Ovary (tissue), 7 donors: ENCODE measurements at regions not wholly inside any gene's neighbourhood (a gene's known extent, or its start where the extent isn't known, plus 50 kb on each side); places are given as distances from the start of the nearest gene placed in this dataset.

Source experiments
- DNase-seq, 5 donors: peaks; one replicate each; pipeline ENCODE4 v3.0.0-alpha.2; 2019 to 2020
- H3K27ac ChIP-seq, 2 donors: fragments of 200-600 bp; one replicate each; pipeline versions ENCODE4 v1.5.1 to v1.8.0; 2019 to 2022
- H3K27me3 ChIP-seq: fragments of 200-600 bp; one replicate; pipeline ENCODE4 v1.8.0; 2022
- H3K36me3 ChIP-seq: fragments of 200-600 bp; sonication (generic); one replicate; pipeline ENCODE4 v1.5.1; 2019
- H3K4me1 ChIP-seq: one replicate; pipeline ENCODE4 v1.8.1; 2013; ENCODE audit warnings: mild to moderate bottlenecking, moderate library complexity; ENCODE audit not compliant: insufficient read depth
- H3K4me3 ChIP-seq: fragments of 200-600 bp; sonication (generic); one replicate; pipeline ENCODE4 v1.5.1; 2017
- H3K9me3 ChIP-seq, 2 donors: fragments of 200-600 bp in 1 of 2; sonication (generic) in 1 of 2; one replicate each; pipeline versions ENCODE4 v1.5.1 to v1.8.1; 2013 to 2019; ENCODE audit warnings: mild to moderate bottlenecking in 1 of 2, moderate library complexity in 1 of 2
- CTCF ChIP-seq, 3 donors: fragments of 450-650 bp in 2 of 3; fragments of 200-600 bp in 1 of 3; IDR thresholded peaks; one replicate each; pipeline versions ENCODE4 v1.5.1 to v1.8.0; 2016 to 2022; ENCODE audit warnings: antibody characterized with exemption in 3 of 3, mild to moderate bottlenecking in 1 of 3
- EP300 ChIP-seq: sonication (generic); formaldehyde crosslinking; IDR thresholded peaks from one replicate; pipeline ENCODE4 v1.6.1; 2017; ENCODE audit warnings: antibody characterized with exemption
- POLR2A ChIP-seq: fragments of 450-650 bp; IDR thresholded peaks from one replicate; pipeline ENCODE4 v1.6.1; 2017; ENCODE audit warnings: antibody characterized with exemption, mild to moderate bottlenecking, moderate library complexity
- WGBS, 3 donors: extraction: QIAGEN DNeasy Blood & Tissue Kit in 1 of 3; methylation state at CpG; one replicate each; pipeline versions ENCODE4 v1.1.5 to v1.1.7; 2013 to 2017; 5-methylcytosine and 5-hydroxymethylcytosine counted together
- intact Hi-C, 4 donors: fragments of 100-400 bp; cut with DNase I; formaldehyde crosslinking; loops; one replicate each; pipeline versions ENCODE4 v1.11.0 to v1.15.1; 2022 to 2023
- donor health status: DM: no; HTN: no; CAD: no; lungs with moderate emphysema.
- donor health status: DM: no; HTN: no; CAD: no.
- donor health status: Bipolar disorder and iron deficiency.
- donor health status: DM: no; HTN: no; CAD: no.
- donor health status: DM: yes; HTN: yes; CAD: no.

- intact Hi-C loops = no loop called here
- DNase-seq = no peak
- Histone ChIP-seq H3K9me3 (no peaks in the 10 kb centered on the region), H3K4me3 (no peak overlapping the region), H3K27ac (no peak overlapping the region), H3K4me1 (no peaks in the 10 kb centered on the region), H3K27me3 (no peaks in the 10 kb centered on the region), H3K36me3 (no peaks in the 10 kb centered on the region)
- TF ChIP-seq CTCF (IDR thresholded peaks at IDR 0.05) (no peak), EP300 (no peak), POLR2A (no peak)
- 51 to 65% (median 58%) methylated on average over 5 of the region's 5 CpGs for WGBS, 3 donors
Measured at GRCh38 chr6:8743170-8743745, 307.9 kb upstream of the SLC35B3 start.

DNA sequence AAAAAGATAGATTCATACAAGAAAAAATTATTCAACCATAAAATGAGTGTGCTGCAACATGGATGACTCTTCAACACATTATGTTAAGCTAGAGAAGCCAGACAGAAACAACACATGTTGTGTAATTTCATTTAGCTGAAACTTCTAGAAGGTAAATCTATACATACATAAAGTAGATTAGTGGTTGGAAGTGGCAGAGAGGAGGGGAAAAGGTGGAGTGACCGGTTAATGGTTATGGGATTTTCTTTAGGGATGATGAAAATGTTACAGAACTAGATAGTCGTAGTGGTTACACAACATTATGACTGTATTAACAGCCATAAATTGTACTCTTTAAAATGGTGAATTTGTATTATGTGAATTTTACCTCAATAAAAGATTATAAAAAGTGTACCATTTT lies 304.1 kb upstream of the SLC35B3 start:
- no peak for DNase-seq
- H3K36me3 ChIP-seq = no peaks in the 10 kb centered on the region
- WGBS, 3 donors = 92 to 96% (median 96%) methylated on average over 2 of the region's 2 CpGs
- H3K27me3 ChIP-seq = no peaks in the 10 kb centered on the region
- intact Hi-C loops = no loop called here
- no peaks in the 10 kb centered on the region for H3K9me3 ChIP-seq
- no peak overlapping the region for H3K27ac ChIP-seq
- no peak overlapping the region for H3K4me3 ChIP-seq
- TF ChIP-seq POLR2A = no peak
- no peak for TF ChIP-seq CTCF (IDR thresholded peaks at IDR 0.05)
- TF ChIP-seq EP300 = no peak
- H3K4me1 ChIP-seq = no peaks in the 10 kb centered on the region

DNA sequence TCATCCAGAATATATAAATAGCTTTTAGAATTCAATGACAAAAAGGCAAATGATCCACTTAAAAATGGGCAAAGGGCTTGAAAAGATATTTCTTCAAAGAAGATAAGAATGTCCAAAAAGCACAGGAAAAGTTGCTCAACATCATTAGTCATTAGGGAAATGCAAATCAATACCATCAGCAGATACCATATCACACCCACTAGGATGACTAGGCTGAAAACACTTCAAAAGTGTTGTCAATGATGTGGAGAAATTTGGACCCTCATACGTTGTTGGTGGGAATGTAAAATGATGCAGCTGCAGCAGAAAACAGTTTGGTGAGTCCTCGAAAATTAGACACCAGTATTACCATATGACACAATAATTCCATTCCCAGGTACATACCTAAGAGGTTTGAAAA lies 303.6 kb upstream of the SLC35B3 start:
- intact Hi-C loops = no loop called here
- no peak overlapping the region for H3K4me3 ChIP-seq
- TF ChIP-seq EP300 (no peak), CTCF (IDR thresholded peaks at IDR 0.05) (no peak), POLR2A (no peak)
- 82 to 93% (median 87%) methylated on average over 2 of the region's 2 CpGs for WGBS, 3 donors
- no peak overlapping the region for H3K27ac ChIP-seq
- no peak for DNase-seq
- H3K36me3 ChIP-seq = no peaks in the 10 kb centered on the region
- H3K4me1 ChIP-seq = no peaks in the 10 kb centered on the region
- H3K9me3 ChIP-seq = no peaks in the 10 kb centered on the region
- no peaks in the 10 kb centered on the region for H3K27me3 ChIP-seq

DNA sequence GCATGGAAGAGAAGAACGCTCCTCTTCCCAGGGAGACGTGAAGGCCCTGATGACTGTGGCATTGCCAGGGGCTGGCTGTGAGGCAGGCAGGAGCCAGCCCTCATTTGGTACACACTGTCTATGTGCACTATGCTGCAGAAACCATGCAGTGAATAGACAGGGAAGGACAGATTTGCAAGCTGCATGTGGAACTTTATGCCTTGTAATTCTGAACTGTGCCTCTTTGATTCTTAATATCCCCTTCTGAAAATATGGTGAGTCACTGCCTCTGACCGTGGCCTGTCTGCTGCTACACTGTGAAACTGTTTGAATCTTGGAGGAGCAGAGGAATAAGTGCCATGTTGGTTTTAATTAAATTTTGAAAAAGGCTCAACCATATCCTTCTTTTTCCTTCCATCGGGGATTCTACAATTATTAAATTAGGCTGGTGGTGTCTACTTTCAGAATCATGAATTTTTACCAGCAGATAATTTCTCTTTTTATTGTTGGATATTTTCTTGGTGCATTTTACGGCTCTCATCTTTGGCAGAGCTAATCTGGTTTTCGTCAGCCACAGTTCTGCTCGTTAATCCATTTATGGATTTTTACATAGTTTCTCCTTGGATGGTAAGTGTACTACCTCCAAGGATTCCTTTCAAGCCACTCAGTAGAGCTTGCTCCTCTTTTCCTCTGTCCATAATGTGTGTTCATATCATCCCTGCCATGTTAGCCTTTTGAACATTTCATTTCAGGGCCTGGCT lies 301.0 kb upstream of the SLC35B3 start:
- intact Hi-C loops = no loop called here
- no peak for DNase-seq
- no peak overlapping the region for H3K4me3 ChIP-seq
- no peaks in the 10 kb centered on the region for H3K9me3 ChIP-seq
- no peaks in the 10 kb centered on the region for H3K4me1 ChIP-seq
- TF ChIP-seq EP300 (no peak), CTCF (IDR thresholded peaks at IDR 0.05) (no peak), POLR2A (no peak)
- 63 to 80% (median 72%) methylated on average over 7 of the region's 7 CpGs for WGBS, 3 donors
- H3K27me3 ChIP-seq = no peaks in the 10 kb centered on the region
- no peak overlapping the region for H3K27ac ChIP-seq
- H3K36me3 ChIP-seq = no peaks in the 10 kb centered on the region
